Erythroblast (primary cell): ENCODE measurements at regions not wholly inside any gene's neighbourhood (a gene's known extent, or its start where the extent isn't known, plus 50 kb on each side); places are given as distances from the start of the nearest gene placed in this dataset.

Experiments used
- GATA1 ChIP-seq: IDR thresholded peaks from 2 replicates; pipeline ENCODE4 v1.6.1; 2011; ENCODE audit warnings: low read depth, mild to moderate bottlenecking, control low read depth, low read length, moderate library complexity
- POLR2A ChIP-seq: IDR thresholded peaks from 2 replicates; pipeline ENCODE4 v1.6.1; 2011; ENCODE audit warnings: mild to moderate bottlenecking, low read length

DNA sequence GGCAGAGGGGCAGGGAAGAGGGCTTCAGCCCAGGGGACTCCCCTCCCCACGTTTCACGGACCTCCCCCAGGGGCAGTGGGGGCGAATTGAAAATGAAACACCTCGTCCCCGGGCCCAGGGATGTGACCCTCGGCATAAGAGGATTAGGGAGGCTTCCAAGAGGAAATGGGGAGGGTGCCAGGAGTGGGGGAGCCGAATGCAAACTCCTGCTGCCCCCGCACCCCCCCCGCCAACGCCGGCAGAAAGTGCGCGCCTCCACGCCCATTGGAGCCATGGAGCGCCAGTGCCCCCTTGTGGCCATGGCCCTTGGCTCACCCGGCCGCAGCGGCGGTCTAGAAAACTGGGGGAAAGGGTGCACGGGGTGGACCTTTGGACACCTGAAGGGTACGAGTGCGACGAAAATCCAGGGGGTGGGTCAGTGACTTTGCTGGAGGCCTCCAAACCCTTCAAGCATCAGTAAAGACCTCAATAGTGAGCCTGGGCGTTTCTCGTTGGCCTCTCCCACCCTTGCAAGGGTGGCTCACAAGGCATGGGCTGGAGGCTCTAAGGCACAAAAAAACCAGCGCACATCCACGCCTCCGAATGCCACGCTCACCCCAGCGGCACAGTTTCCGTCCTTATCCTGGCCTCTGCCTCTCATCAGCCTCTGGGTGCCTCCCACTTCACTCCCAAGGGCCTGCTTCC, 120.8 kb upstream of the PJA1 start:
- TF ChIP-seq POLR2A (no peak), GATA1 (no peak)
